H1 (cell line): ENCODE measurements at regions not wholly inside any gene's neighbourhood (a gene's known extent, or its start where the extent isn't known, plus 50 kb on each side); places are given as distances from the start of the nearest gene placed in this dataset.

Experiments used
- CHD1 ChIP-seq: IDR thresholded peaks from 2 replicates; pipeline ENCODE4 v1.6.1; 2012; ENCODE audit warnings: low read depth, low read length, improper control_type of control experiment
- CTCF ChIP-seq, 3 experiments: IDR thresholded peaks; 1 replicate in 2 of 3; 2 replicates in 1 of 3; pipeline versions ENCODE4 v1.5.1 to v1.6.1; 2011; ENCODE audit warnings: low read length in 3 of 3, mild to moderate bottlenecking in 3 of 3, inconsistent platforms in 2 of 3, low read depth in 1 of 3, moderate library complexity in 1 of 3; ENCODE audit not compliant: insufficient read depth in 1 of 3; ENCODE audit errors: control extremely low read depth in 1 of 3
- KDM1A ChIP-seq: fragments of 200-600, 300-600 bp; sonication (generic); IDR thresholded peaks from 2 replicates; pipeline ENCODE4 v1.7.1; 2016; ENCODE audit warnings: mild to moderate bottlenecking, low read length, borderline replicate concordance

DNA sequence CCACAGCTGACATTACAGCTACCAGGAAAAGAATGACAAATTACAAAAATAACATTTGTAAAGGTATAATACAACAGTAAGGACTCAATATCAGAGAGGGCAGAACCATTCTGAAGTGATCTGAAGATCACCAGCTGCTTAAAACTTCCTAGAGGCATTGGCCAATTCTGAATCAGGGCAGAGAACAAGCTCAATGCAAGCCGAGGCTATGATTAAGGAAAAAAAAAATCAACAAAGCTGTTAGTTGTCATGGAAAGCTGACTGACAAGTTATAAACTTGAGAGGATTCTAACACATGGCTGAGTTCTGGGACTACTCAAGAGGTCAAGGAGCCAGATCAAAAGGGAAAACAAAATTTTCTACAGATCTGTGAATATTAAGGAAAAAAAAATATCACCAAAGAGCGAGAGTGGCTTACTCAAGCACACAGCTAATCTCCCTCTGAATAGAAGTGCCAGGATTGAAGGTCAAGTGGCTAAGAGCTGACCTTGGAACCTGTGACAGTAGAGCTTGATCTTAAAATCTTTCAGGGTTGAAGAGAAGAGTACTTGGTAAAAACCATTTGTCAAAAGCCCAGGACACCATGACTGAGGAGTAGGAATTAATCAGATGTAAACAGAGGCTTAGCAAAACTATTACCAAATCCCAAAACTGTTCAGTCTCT lies 383.4 kb downstream of the USP25 start:
- TF ChIP-seq CHD1 (no peak), KDM1A (no peak), CTCF (IDR thresholded peaks at IDR 0.05; ENCODE audit: control extremely low read depth in 1 of 3, insufficient read depth in 1 of 3, low read depth in 1 of 3, low read length in 3 of 3) (no peak)
